ENCODE measurements at regions not wholly inside any gene's neighbourhood (a gene's known extent, or its start where the extent isn't known, plus 50 kb on each side); places are given as distances from the start of the nearest gene placed in this dataset.

GRCh38 chr2:64233376-64233922, 89.2 kb upstream of the PELI1 start:
- Histone ChIP-seq H3K9me3 (replicated peaks; ENCODE audit: control insufficient read depth, low read depth, low read length) (no peaks in the 10 kb centered on the region), H3K36me3 (ENCODE audit: control insufficient read depth, insufficient read depth, low read length) (no peaks in the 10 kb centered on the region), H3K27ac (ENCODE audit: low read length) (no peak overlapping the region), H3K27me3 (ENCODE audit: control insufficient read depth, insufficient read depth, low read length) (no peaks in the 10 kb centered on the region), H3K4me3 (ENCODE audit: low read length) (no peak overlapping the region), H3K4me1 (ENCODE audit: control insufficient read depth, insufficient read depth, low read length) (peaks cover 9% of the 10 kb centered on the region)
- no peak for DNase-seq
- 60% methylated on average over 1 of the region's 4 CpGs for WGBS (ENCODE audit: insufficient coverage)

DNA sequence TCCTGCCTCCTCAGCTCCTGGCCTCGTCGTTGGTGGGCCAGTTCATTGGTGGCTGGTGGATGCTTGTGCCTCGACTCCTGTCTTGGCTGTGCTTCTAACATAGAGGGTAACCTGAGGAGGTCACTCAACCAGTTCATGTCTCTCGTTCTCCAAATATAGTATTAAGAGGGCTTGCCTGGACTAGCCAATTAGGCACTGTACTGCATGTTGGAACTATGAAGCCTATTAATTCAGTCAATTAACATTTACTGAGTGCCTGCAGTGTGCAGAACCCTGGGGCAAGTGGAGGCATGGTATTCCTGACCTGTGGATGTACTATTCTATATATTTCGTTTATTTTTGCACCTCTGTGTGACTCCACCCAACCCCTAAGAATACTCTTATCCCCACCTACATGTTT, 89.9 kb upstream of the PELI1 start:
- peaks cover 8% of the 10 kb centered on the region for H3K4me1 ChIP-seq (ENCODE audit: control insufficient read depth, insufficient read depth, low read length)
- H3K36me3 ChIP-seq (ENCODE audit: control insufficient read depth, insufficient read depth, low read length): no peaks in the 10 kb centered on the region
- no CpG with 5 or more reads among the region's 5 CpGs for WGBS (ENCODE audit: insufficient coverage)
- DNase-seq: no peak
- H3K27ac ChIP-seq (ENCODE audit: low read length): no peak overlapping the region
- no peaks in the 10 kb centered on the region for H3K9me3 ChIP-seq (replicated peaks; ENCODE audit: control insufficient read depth, low read depth, low read length)
- H3K27me3 ChIP-seq (ENCODE audit: control insufficient read depth, insufficient read depth, low read length): no peaks in the 10 kb centered on the region
- no peak overlapping the region for H3K4me3 ChIP-seq (ENCODE audit: low read length)

GRCh38 chr2:64234785-64235184, 90.6 kb upstream of the PELI1 start:
- no peak overlapping the region for H3K27ac ChIP-seq (ENCODE audit: low read length)
- 71% methylated on average over 3 of the region's 3 CpGs for WGBS (ENCODE audit: insufficient coverage)

DNA sequence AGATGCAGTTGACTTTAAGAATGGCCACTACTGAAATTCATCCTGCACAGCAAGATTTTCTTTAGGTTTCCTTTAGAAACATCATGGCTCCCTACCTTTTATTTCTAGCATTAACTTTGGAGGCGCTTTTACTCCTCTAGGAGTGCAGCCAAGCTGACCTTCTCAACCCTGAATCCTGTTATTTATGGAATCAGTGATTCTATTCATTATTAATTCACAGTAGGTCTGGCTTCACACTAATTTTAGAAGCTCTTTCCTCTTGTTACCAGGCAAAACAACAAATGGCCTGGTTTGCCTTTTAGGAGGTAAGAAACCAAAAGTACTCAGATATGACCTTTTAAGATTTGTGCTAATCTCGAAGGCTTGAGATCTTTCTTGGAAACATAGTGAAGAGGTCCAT, 93.0 kb upstream of the PELI1 start:
- Histone ChIP-seq H3K4me3 (ENCODE audit: low read length) (no peak overlapping the region), H3K4me1 (ENCODE audit: control insufficient read depth, insufficient read depth, low read length) (no peaks in the 10 kb centered on the region), H3K9me3 (replicated peaks; ENCODE audit: control insufficient read depth, low read depth, low read length) (no peaks in the 10 kb centered on the region), H3K27ac (ENCODE audit: low read length) (no peak overlapping the region), H3K27me3 (ENCODE audit: control insufficient read depth, insufficient read depth, low read length) (no peaks in the 10 kb centered on the region), H3K36me3 (ENCODE audit: control insufficient read depth, insufficient read depth, low read length) (no peaks in the 10 kb centered on the region)
- whole genome bisulfite sequencing (ENCODE audit: insufficient coverage): no CpG with 5 or more reads among the region's 2 CpGs
- no peak for DNase-seq

More at GRCh38 chr2:64234785-64235184, 90.6 kb upstream of the PELI1 start:
- no peak for DNase-seq
- Histone ChIP-seq H3K36me3 (ENCODE audit: control insufficient read depth, insufficient read depth, low read length) (no peaks in the 10 kb centered on the region), H3K4me3 (ENCODE audit: low read length) (no peak overlapping the region), H3K9me3 (replicated peaks; ENCODE audit: control insufficient read depth, low read depth, low read length) (no peaks in the 10 kb centered on the region), H3K27me3 (ENCODE audit: control insufficient read depth, insufficient read depth, low read length) (no peaks in the 10 kb centered on the region), H3K4me1 (ENCODE audit: control insufficient read depth, insufficient read depth, low read length) (peaks cover 2% of the 10 kb centered on the region)

- no peaks in the 10 kb centered on the region for H3K4me1 ChIP-seq (ENCODE audit: control insufficient read depth, insufficient read depth, low read length)
- H3K27me3 ChIP-seq (ENCODE audit: control insufficient read depth, insufficient read depth, low read length): no peaks in the 10 kb centered on the region
- H3K9me3 ChIP-seq (replicated peaks; ENCODE audit: control insufficient read depth, low read depth, low read length): no peaks in the 10 kb centered on the region
- H3K27ac ChIP-seq (ENCODE audit: low read length): no peak overlapping the region
- DNase-seq: no peak
- no peak overlapping the region for H3K4me3 ChIP-seq (ENCODE audit: low read length)
- no CpG with 5 or more reads among the region's 4 CpGs for WGBS (ENCODE audit: insufficient coverage)
- no peaks in the 10 kb centered on the region for H3K36me3 ChIP-seq (ENCODE audit: control insufficient read depth, insufficient read depth, low read length)
Observed at GRCh38 chr2:64238799-64239198, 94.6 kb upstream of the PELI1 start.

- Histone ChIP-seq H3K4me3 (ENCODE audit: low read length) (no peak overlapping the region), H3K4me1 (ENCODE audit: control insufficient read depth, insufficient read depth, low read length) (no peaks in the 10 kb centered on the region), H3K9me3 (replicated peaks; ENCODE audit: control insufficient read depth, low read depth, low read length) (no peaks in the 10 kb centered on the region), H3K27ac (ENCODE audit: low read length) (no peak overlapping the region), H3K27me3 (ENCODE audit: control insufficient read depth, insufficient read depth, low read length) (no peaks in the 10 kb centered on the region), H3K36me3 (ENCODE audit: control insufficient read depth, insufficient read depth, low read length) (no peaks in the 10 kb centered on the region)
- WGBS (ENCODE audit: insufficient coverage): no CpG with 5 or more reads among the region's 2 CpGs
- no peak for DNase-seq
Observed at GRCh38 chr2:64243081-64244036, 99.1 kb upstream of the PELI1 start.

DNA sequence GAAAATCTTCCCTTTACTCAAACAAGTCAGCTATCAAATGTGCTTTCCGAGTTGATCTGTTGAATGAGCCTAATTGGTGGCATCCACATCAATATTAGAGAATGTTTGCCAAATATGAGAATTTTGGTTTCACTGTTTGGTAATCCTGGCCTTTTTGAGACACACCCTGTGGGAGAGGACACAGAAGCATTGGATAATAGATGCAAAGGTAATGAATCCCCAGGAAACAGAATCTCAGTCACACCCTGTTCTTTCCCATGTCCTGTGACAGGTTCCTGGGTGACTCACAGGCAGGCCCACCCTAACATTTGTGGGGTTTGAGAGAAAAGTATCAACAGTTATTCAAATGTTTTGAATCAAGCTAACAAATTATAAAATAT, 99.8 kb upstream of the PELI1 start:
- Histone ChIP-seq H3K9me3 (replicated peaks; ENCODE audit: control insufficient read depth, low read depth, low read length) (no peaks in the 10 kb centered on the region), H3K27me3 (ENCODE audit: control insufficient read depth, insufficient read depth, low read length) (no peaks in the 10 kb centered on the region), H3K4me1 (ENCODE audit: control insufficient read depth, insufficient read depth, low read length) (no peaks in the 10 kb centered on the region), H3K27ac (ENCODE audit: low read length) (no peak overlapping the region), H3K36me3 (ENCODE audit: control insufficient read depth, insufficient read depth, low read length) (no peaks in the 10 kb centered on the region), H3K4me3 (ENCODE audit: low read length) (no peak overlapping the region)
- no CpG with 5 or more reads among the region's 1 CpG for WGBS (ENCODE audit: insufficient coverage)
- DNase-seq: no peak

GRCh38 chr2:64245631-64246030, 101.4 kb upstream of the PELI1 start:
- H3K36me3 ChIP-seq (ENCODE audit: control insufficient read depth, insufficient read depth, low read length): no peaks in the 10 kb centered on the region
- H3K4me1 ChIP-seq (ENCODE audit: control insufficient read depth, insufficient read depth, low read length): no peaks in the 10 kb centered on the region
- H3K9me3 ChIP-seq (replicated peaks; ENCODE audit: control insufficient read depth, low read depth, low read length): no peaks in the 10 kb centered on the region
- WGBS (ENCODE audit: insufficient coverage): no CpG with 5 or more reads among the region's 4 CpGs
- DNase-seq: peak; percentile 84
- no peak overlapping the region for H3K27ac ChIP-seq (ENCODE audit: low read length)
- no peaks in the 10 kb centered on the region for H3K27me3 ChIP-seq (ENCODE audit: control insufficient read depth, insufficient read depth, low read length)
- no peak overlapping the region for H3K4me3 ChIP-seq (ENCODE audit: low read length)

- peak; percentile 61 for DNase-seq
- H3K27me3 ChIP-seq (ENCODE audit: control insufficient read depth, insufficient read depth, low read length): no peaks in the 10 kb centered on the region
- H3K9me3 ChIP-seq (replicated peaks; ENCODE audit: control insufficient read depth, low read depth, low read length): no peaks in the 10 kb centered on the region
- H3K36me3 ChIP-seq (ENCODE audit: control insufficient read depth, insufficient read depth, low read length): no peaks in the 10 kb centered on the region
- no peak overlapping the region for H3K4me3 ChIP-seq (ENCODE audit: low read length)
- no CpG with 5 or more reads among the region's 1 CpG for WGBS (ENCODE audit: insufficient coverage)
- no peak overlapping the region for H3K27ac ChIP-seq (ENCODE audit: low read length)
- H3K4me1 ChIP-seq (ENCODE audit: control insufficient read depth, insufficient read depth, low read length): no peaks in the 10 kb centered on the region
Observed at GRCh38 chr2:64246962-64247361, 102.7 kb upstream of the PELI1 start.

- Histone ChIP-seq H3K4me3 (ENCODE audit: low read length) (no peak overlapping the region), H3K27me3 (ENCODE audit: control insufficient read depth, insufficient read depth, low read length) (no peaks in the 10 kb centered on the region), H3K36me3 (ENCODE audit: control insufficient read depth, insufficient read depth, low read length) (no peaks in the 10 kb centered on the region), H3K9me3 (replicated peaks; ENCODE audit: control insufficient read depth, low read depth, low read length) (no peaks in the 10 kb centered on the region), H3K27ac (ENCODE audit: low read length) (no peak overlapping the region), H3K4me1 (ENCODE audit: control insufficient read depth, insufficient read depth, low read length) (no peaks in the 10 kb centered on the region)
- no CpG with 5 or more reads among the region's 3 CpGs for WGBS (ENCODE audit: insufficient coverage)
- no peak for DNase-seq
Observed at GRCh38 chr2:64249426-64249825, 105.2 kb upstream of the PELI1 start.

All from muscle of leg (tissue), 3 donors.